Prostate gland (tissue), 2 donors: ENCODE measurements at regions not wholly inside any gene's neighbourhood (a gene's known extent, or its start where the extent isn't known, plus 50 kb on each side); places are given as distances from the start of the nearest gene placed in this dataset.

Experiments used
- DNase-seq: peaks from one replicate; pipeline ENCODE4 v3.0.0-alpha.2; 2019; ENCODE audit warnings: low spot score
- H3K27ac ChIP-seq, 2 donors: fragments of 200-600 bp; sonication (generic); 2 replicates each; pipeline ENCODE4 v1.5.1; 2017 to 2019
- H3K27me3 ChIP-seq: fragments of 200-600 bp; sonication (generic); replicated peaks from 2 replicates; pipeline ENCODE4 v1.5.1; 2019; ENCODE audit not compliant: insufficient read depth
- H3K36me3 ChIP-seq, 2 donors: fragments of 200-600 bp; sonication (generic); 1 replicate in 1 of 2; 2 replicates in 1 of 2; pipeline versions ENCODE4 v1.5.1 to v1.8.1; 2017 to 2019
- H3K4me1 ChIP-seq: fragments of 200-600 bp; sonication (generic); replicated peaks from 2 replicates; pipeline ENCODE4 v1.5.1; 2019
- H3K4me3 ChIP-seq, 2 donors: fragments of 200-600 bp; sonication (generic); 2 replicates each; pipeline ENCODE4 v1.5.1; 2017 to 2019
- H3K9me3 ChIP-seq: fragments of 200-600 bp; sonication (generic); 2 replicates; pipeline ENCODE4 v1.5.1; 2017
- POLR2A ChIP-seq: fragments of 450-650 bp; IDR thresholded peaks from one replicate; pipeline ENCODE4 v1.6.1; 2016; ENCODE audit warnings: antibody characterized with exemption, mild to moderate bottlenecking
- POLR2AphosphoS5 ChIP-seq: sonication (generic); formaldehyde crosslinking; IDR thresholded peaks from one replicate; pipeline ENCODE4 v1.6.1; 2017; ENCODE audit warnings: antibody characterized with exemption
- WGBS: methylation state at CpG from one replicate; pipeline ENCODE4 v1.1.5; 2018; 5-methylcytosine and 5-hydroxymethylcytosine counted together
- intact Hi-C: fragments of 100-400 bp; cut with DNase I; formaldehyde crosslinking; loops from one replicate; pipeline ENCODE4 v1.14.2; 2022
- TF ChIP-seq, protein P1 (sequence below), 4 experiments: fragments of 200-600 bp in 2 of 4; fragments of 450-650 bp in 2 of 4; sonication (generic) in 2 of 4; IDR thresholded peaks; 1 replicate in 3 of 4; 2 replicates in 1 of 4; pipeline ENCODE4 v1.5.1; 2016 to 2019; ENCODE audit warnings: antibody characterized with exemption in 4 of 4, mild to moderate bottlenecking in 2 of 4, moderate library complexity in 2 of 4

DNA sequence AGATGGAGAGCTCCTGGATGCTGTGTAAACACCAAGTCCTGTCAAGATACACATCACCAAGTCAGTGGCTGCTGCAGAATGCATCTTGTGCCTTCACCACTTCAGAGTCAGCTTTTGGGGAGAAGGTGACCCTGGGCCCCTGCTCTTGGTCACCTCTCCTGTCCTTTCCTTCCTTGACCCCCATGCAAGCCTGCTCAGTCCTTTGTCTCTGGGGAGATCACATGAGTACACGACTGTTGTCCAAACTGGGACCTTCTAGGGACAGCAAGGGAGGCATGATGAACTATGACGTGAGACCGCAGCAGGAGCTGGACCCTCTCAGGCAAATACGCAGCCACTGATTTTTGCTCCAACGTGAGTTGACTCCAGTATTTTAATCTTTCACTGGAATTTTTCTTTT lies 706.9 kb upstream of the ID2 start:
- WGBS, result 95% methylated on average over 5 of the region's 5 CpGs

DNA sequence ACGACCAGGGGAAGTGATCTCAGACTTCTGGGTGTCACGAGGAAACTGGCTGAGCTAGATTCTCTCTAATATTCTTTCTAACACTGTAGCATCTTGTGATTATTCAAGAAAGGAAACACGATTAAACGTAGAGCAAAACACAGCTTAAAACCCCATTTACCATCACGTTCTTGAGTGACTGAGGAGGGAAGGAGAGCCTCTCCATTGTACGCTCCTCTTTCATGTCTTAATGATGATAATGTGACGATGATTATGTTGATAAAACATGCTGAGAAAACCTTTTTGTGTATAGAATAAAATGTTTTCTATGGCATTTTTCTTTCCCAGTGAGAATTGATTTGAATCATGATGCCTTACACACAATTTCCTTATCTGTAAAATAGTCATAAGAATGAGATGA lies 705.6 kb upstream of the ID2 start:
- no peak for DNase-seq
- Histone ChIP-seq H3K4me3 (no peak overlapping the region), H3K36me3 (no peaks in the 10 kb centered on the region), H3K9me3 (no peaks in the 10 kb centered on the region), H3K4me1 (no peaks in the 10 kb centered on the region), H3K27me3 (no peaks in the 10 kb centered on the region), H3K27ac (no peak overlapping the region)
- WGBS, result 72% methylated on average over 7 of the region's 7 CpGs
- intact Hi-C loops, result no loop called here
- TF ChIP-seq POLR2AphosphoS5 (no peak), POLR2A (no peak)
- TF ChIP-seq, protein P1, sequence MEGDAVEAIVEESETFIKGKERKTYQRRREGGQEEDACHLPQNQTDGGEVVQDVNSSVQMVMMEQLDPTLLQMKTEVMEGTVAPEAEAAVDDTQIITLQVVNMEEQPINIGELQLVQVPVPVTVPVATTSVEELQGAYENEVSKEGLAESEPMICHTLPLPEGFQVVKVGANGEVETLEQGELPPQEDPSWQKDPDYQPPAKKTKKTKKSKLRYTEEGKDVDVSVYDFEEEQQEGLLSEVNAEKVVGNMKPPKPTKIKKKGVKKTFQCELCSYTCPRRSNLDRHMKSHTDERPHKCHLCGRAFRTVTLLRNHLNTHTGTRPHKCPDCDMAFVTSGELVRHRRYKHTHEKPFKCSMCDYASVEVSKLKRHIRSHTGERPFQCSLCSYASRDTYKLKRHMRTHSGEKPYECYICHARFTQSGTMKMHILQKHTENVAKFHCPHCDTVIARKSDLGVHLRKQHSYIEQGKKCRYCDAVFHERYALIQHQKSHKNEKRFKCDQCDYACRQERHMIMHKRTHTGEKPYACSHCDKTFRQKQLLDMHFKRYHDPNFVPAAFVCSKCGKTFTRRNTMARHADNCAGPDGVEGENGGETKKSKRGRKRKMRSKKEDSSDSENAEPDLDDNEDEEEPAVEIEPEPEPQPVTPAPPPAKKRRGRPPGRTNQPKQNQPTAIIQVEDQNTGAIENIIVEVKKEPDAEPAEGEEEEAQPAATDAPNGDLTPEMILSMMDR (IDR thresholded peaks at IDR 0.05), result no peak

More for the DNA sequence above, 706.9 kb upstream of the ID2 start:
- H3K4me3 ChIP-seq, result no peak overlapping the region
- no peak for DNase-seq
- H3K27ac ChIP-seq, result no peak overlapping the region
- no peaks in the 10 kb centered on the region for H3K9me3 ChIP-seq
- H3K36me3 ChIP-seq, result no peaks in the 10 kb centered on the region
- H3K4me1 ChIP-seq, result no peaks in the 10 kb centered on the region
- TF ChIP-seq POLR2A (no peak), POLR2AphosphoS5 (no peak)
- TF ChIP-seq, protein P1 (IDR thresholded peaks at IDR 0.05), result no peak
- intact Hi-C loops, result no loop called here
- H3K27me3 ChIP-seq, result no peaks in the 10 kb centered on the region

DNA sequence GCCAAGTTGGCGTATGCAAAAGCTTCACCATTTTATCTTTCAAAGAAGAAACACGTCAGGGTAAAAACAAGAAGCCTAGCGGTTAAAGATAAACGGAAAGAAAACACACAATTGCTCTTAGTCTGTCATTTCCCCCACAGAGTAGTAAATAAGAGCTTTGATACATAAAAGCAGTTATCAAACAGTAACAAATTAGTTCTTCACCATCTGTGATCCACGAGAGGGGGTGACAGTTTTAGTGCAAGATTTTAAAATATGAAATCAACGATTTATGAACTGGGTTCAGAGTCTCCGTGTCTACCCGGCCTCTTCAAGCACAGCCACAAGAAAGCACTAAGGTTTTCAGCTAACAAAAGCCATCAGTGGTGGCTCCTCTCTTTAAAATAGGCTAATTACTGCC lies 703.9 kb upstream of the ID2 start:
- DNase-seq, result no peak
- no peaks in the 10 kb centered on the region for H3K9me3 ChIP-seq
- no peak overlapping the region for H3K27ac ChIP-seq
- intact Hi-C loops, result no loop called here
- 57% methylated on average over 8 of the region's 8 CpGs for WGBS
- no peaks in the 10 kb centered on the region for H3K36me3 ChIP-seq
- no peak overlapping the region for H3K4me3 ChIP-seq
- H3K27me3 ChIP-seq, result no peaks in the 10 kb centered on the region
- TF ChIP-seq, protein P1 (IDR thresholded peaks at IDR 0.05), result no peak
- no peak for TF ChIP-seq POLR2AphosphoS5
- no peak for TF ChIP-seq POLR2A
- no peaks in the 10 kb centered on the region for H3K4me1 ChIP-seq

DNA sequence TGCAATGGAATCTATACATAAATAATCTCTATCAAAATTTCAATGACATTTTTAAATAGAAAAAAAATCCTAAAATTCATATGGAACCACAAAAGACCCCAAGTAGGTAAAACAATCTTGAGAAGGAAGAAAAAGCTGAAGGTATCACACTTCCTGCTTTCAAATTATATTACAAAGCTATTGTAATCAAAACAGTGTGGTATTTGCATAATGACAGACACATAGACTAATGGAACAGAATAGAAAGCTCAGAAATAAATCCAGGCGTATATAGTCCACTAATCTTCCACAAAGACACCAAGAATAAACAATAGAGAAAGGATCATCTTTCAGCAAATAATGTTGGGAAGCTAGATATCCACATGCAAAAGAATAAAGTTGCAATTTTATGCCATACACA lies 699.8 kb upstream of the ID2 start:
- Histone ChIP-seq H3K4me3 (no peak overlapping the region), H3K36me3 (no peaks in the 10 kb centered on the region), H3K27me3 (no peaks in the 10 kb centered on the region), H3K27ac (no peak overlapping the region), H3K9me3 (no peaks in the 10 kb centered on the region), H3K4me1 (no peaks in the 10 kb centered on the region)
- intact Hi-C loops, result no loop called here
- no peak for TF ChIP-seq POLR2AphosphoS5
- TF ChIP-seq POLR2A, result no peak
- TF ChIP-seq, protein P1 (IDR thresholded peaks at IDR 0.05), result no peak
- DNase-seq, result no peak
- WGBS, result 97% methylated on average over 1 of the region's 1 CpG

DNA sequence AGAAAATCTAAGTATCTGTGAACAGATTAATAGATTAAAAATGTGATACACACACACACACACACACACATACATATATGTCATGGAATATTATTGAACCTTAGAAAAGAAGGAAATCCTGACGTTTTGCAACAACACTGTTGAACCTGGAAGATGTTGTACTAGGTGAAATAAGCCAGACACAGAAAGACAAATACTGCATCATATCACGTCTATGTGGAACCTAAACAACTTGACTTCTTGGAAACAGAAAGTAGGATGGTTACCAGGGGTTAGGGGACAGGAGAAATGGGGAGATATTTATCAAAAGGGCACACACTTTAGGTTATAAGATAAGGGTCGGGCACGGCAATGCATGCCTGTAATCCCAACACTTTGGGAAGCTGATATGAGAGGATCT lies 698.4 kb upstream of the ID2 start:
- Histone ChIP-seq H3K36me3 (no peaks in the 10 kb centered on the region), H3K4me1 (no peaks in the 10 kb centered on the region), H3K27ac (no peak overlapping the region), H3K9me3 (no peaks in the 10 kb centered on the region), H3K4me3 (no peak overlapping the region), H3K27me3 (no peaks in the 10 kb centered on the region)
- intact Hi-C loops, result no loop called here
- DNase-seq, result no peak
- no peak for TF ChIP-seq POLR2AphosphoS5
- TF ChIP-seq, protein P1 (IDR thresholded peaks at IDR 0.05), result no peak
- 88% methylated on average over 4 of the region's 4 CpGs for WGBS
